ENCODE measurements at regions not wholly inside any gene's neighbourhood (a gene's known extent, or its start where the extent isn't known, plus 50 kb on each side); places are given as distances from the start of the nearest gene placed in this dataset.

GRCh38 chr5:105554568-105555169 lies 1992.1 kb upstream of the NUDT12 start:
- TF ChIP-seq CTCF (IDR thresholded peaks at IDR 0.05) (no peak), EP300 (IDR thresholded peaks at IDR 0.05) (no peak), POLR2AphosphoS5 (IDR thresholded peaks at IDR 0.05) (no peak), POLR2A (IDR thresholded peaks at IDR 0.05) (no peak)

Data from stomach (tissue), 4 donors.